SK-N-SH (cell line): ENCODE measurements at regions not wholly inside any gene's neighbourhood (a gene's known extent, or its start where the extent isn't known, plus 50 kb on each side); places are given as distances from the start of the nearest gene placed in this dataset.

Experiments used
- CTCF ChIA-PET: fragments of 300-600, 350-600 bp; formaldehyde crosslinking; extraction: SDS; loops from one replicate; lab custom pipeline; 2021; lab: Yijun Ruan, JAX
- POLR2A ChIA-PET: fragments of 350-600 bp; sonication (Branson Sonifier 250); formaldehyde crosslinking; extraction: SDS; loops from one replicate; lab custom pipeline; 2020; ENCODE audit warnings: antibody characterized with exemption, inconsistent platforms; lab: Yijun Ruan, JAX
- DNase-seq: peaks from one replicate; pipeline ENCODE4 v3.0.0; 2012
- H2AFZ ChIP-seq: fragments of 200-600 bp; sonication (generic); 2 replicates; pipeline ENCODE4 v1.8.1; 2016; ENCODE audit warnings: antibody characterized with exemption, mild to moderate bottlenecking, low read depth
- H3F3A ChIP-seq: fragments of 200-600 bp; sonication (generic); replicated peaks from 2 replicates; pipeline ENCODE3; 2016; ENCODE audit warnings: antibody characterized with exemption, mild to moderate bottlenecking; ENCODE audit not compliant: insufficient read depth
- H3K27ac ChIP-seq, 2 experiments: fragments of 200-500 bp in 1 of 2; fragments of 200-600 bp in 1 of 2; sonication (Bioruptor generic) in 1 of 2; sonication (generic), shearing (Covaris generic) in 1 of 2; 2 replicates each; pipeline versions ENCODE4 v1.5.1 to v1.6.1; 2014 to 2016; ENCODE audit warnings: low read depth in 2 of 2, inconsistent platforms in 1 of 2, low read length in 1 of 2, mild to moderate bottlenecking in 1 of 2, mixed read lengths in 1 of 2
- H3K27me3 ChIP-seq: fragments of 200-600 bp; sonication (generic), shearing (Covaris generic); 2 replicates; pipeline ENCODE4 v1.6.1; 2016; ENCODE audit warnings: mixed run types; ENCODE audit not compliant: insufficient read depth
- H3K36me3 ChIP-seq, 2 experiments: fragments of 200-500 bp in 1 of 2; fragments of 200-600 bp in 1 of 2; sonication (Bioruptor generic) in 1 of 2; sonication (generic) in 1 of 2; replicated peaks in 1 of 2; 2 replicates each; pipeline versions ENCODE3 to v1.5.1; 2014 to 2016; ENCODE audit warnings: low read length in 1 of 2, mild to moderate bottlenecking in 1 of 2; ENCODE audit not compliant: insufficient read depth in 2 of 2, control insufficient read depth in 1 of 2
- H3K4me1 ChIP-seq, 2 experiments: fragments of 200-500 bp in 1 of 2; fragments of 200-600 bp in 1 of 2; sonication (Bioruptor generic) in 1 of 2; sonication (generic), shearing (Covaris generic) in 1 of 2; 2 replicates each; pipeline versions ENCODE4 v1.5.1 to v1.6.1; 2014 to 2016; ENCODE audit warnings: low read depth in 1 of 2, low read length in 1 of 2, mixed run types in 1 of 2; ENCODE audit not compliant: insufficient read depth in 2 of 2, control insufficient read depth in 1 of 2
- H3K4me2 ChIP-seq: fragments of 200-600 bp; sonication (generic), shearing (Covaris generic); 2 replicates; pipeline ENCODE4 v1.6.1; 2017; ENCODE audit warnings: mixed run types
- H3K4me3 ChIP-seq, 2 experiments: fragments of 200-500 bp in 1 of 2; fragments of 200-600 bp in 1 of 2; sonication (Bioruptor generic) in 1 of 2; sonication (generic), shearing (Covaris generic) in 1 of 2; 2 replicates each; pipeline versions ENCODE4 v1.5.1 to v1.8.1; 2014 to 2016; ENCODE audit warnings: low read depth in 2 of 2, inconsistent platforms in 1 of 2, low read length in 1 of 2, mild to moderate bottlenecking in 1 of 2, mixed read lengths in 1 of 2, moderate library complexity in 1 of 2
- H3K79me2 ChIP-seq: fragments of 200-600 bp; sonication (generic); 2 replicates; pipeline ENCODE4 v1.8.1; 2017; ENCODE audit warnings: mild to moderate bottlenecking; ENCODE audit not compliant: insufficient read depth
- H3K9ac ChIP-seq: fragments of 200-600 bp; sonication (generic); 2 replicates; pipeline ENCODE4 v1.6.1; 2017; ENCODE audit warnings: mixed run types
- H3K9me2 ChIP-seq: fragments of 200-600 bp; sonication (generic); 2 replicates; pipeline ENCODE4 v1.6.1; 2017; ENCODE audit warnings: mixed run types
- H3K9me3 ChIP-seq: fragments of 200-600 bp; sonication (generic); 2 replicates; pipeline ENCODE4 v1.6.1; 2017; ENCODE audit warnings: mixed run types, mild to moderate bottlenecking, moderate library complexity
- H4K20me1 ChIP-seq: fragments of 200-600 bp; sonication (generic); 2 replicates; pipeline ENCODE4 v1.6.1; 2017; ENCODE audit warnings: mild to moderate bottlenecking, mixed run types; ENCODE audit not compliant: insufficient read depth
- CHD2 ChIP-seq: fragments of 150-350 bp; IDR thresholded peaks from 2 replicates; pipeline ENCODE4 v1.6.1; 2018; ENCODE audit warnings: low read length; ENCODE audit not compliant: partially characterized antibody
- ELF1 ChIP-seq: IDR thresholded peaks from 2 replicates; pipeline ENCODE4 v1.4.0; 2012
- EZH2phosphoT487 ChIP-seq: fragments of 200-600 bp; sonication (generic); IDR thresholded peaks from 2 replicates; pipeline ENCODE4 v1.6.1; 2017; ENCODE audit warnings: low read depth, mixed run types, mild to moderate bottlenecking, antibody characterized with exemption, moderate library complexity, borderline replicate concordance
- NRF1 ChIP-seq: IDR thresholded peaks from 2 replicates; pipeline ENCODE4 v1.6.1; 2012; ENCODE audit warnings: low read depth, mild to moderate bottlenecking, low read length
- POLR2AphosphoS5 ChIP-seq: IDR thresholded peaks from 2 replicates; pipeline ENCODE4 v1.6.1; 2012; ENCODE audit warnings: low read depth, low read length
- RAD21 ChIP-seq: IDR thresholded peaks from 2 replicates; pipeline ENCODE4 v1.6.1; 2012; ENCODE audit warnings: mild to moderate bottlenecking, low read length
- RXRA ChIP-seq: IDR thresholded peaks from 2 replicates; pipeline ENCODE4 v1.4.0; 2012; ENCODE audit warnings: low read depth, mild to moderate bottlenecking, borderline replicate concordance
- SMC3 ChIP-seq: IDR thresholded peaks from 2 replicates; pipeline ENCODE4 v1.6.1; 2012; ENCODE audit warnings: low read depth, low read length, improper control_type of control experiment
- TAF1 ChIP-seq: IDR thresholded peaks from 2 replicates; pipeline ENCODE4 v1.6.1; 2012; ENCODE audit warnings: low read depth, mild to moderate bottlenecking, low read length, moderate library complexity, borderline replicate concordance
- WGBS: methylation state at CpG from one replicate; pipeline ENCODE4 v1.1.6; 2017; ENCODE audit warnings: low lambda C conversion rate; 5-methylcytosine and 5-hydroxymethylcytosine counted together
- TF ChIP-seq, protein P1 (sequence below): IDR thresholded peaks from 2 replicates; pipeline ENCODE4 v1.6.1; 2012; ENCODE audit warnings: mild to moderate bottlenecking, low read depth, low read length, moderate library complexity
- TF ChIP-seq, protein P2 (sequence below): fragments of 200-600 bp; sonication (generic); IDR thresholded peaks from 2 replicates; pipeline ENCODE4 v1.6.1; 2017; ENCODE audit warnings: antibody characterized with exemption, mild to moderate bottlenecking, moderate library complexity
- TF ChIP-seq, protein P3 (sequence below): IDR thresholded peaks from 2 replicates; pipeline ENCODE4 v1.4.0; 2012; ENCODE audit warnings: low read depth, borderline replicate concordance
- TF ChIP-seq, protein P4 (sequence below): fragments of 150-350 bp; IDR thresholded peaks from 2 replicates; pipeline ENCODE4 v1.6.1; 2017; ENCODE audit warnings: antibody characterized with exemption, low read length, low read depth, borderline replicate concordance

DNA sequence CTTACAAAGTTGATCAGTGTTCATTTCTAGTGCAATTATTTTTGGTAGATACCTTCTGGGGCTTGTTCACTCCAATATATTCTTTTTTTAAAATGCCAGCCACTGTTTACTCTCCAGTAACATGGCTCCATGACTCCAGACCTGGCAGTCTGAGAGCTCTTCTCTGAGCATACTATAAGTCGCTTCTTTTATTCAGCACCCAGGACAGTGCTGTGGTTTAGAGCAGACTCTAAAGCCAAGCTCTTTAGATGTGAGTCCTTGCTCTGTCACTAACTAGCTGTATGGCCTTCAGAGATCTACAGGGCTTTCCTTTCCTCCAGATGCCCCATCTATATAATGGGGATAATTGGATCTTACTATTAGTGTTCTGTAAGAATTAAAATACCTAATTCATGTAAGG is 200.2 kb upstream of the FAM241A start:
- no peaks in the 10 kb centered on the region for H3K9me2 ChIP-seq
- no peaks in the 10 kb centered on the region for H3K36me3 ChIP-seq
- no peak for DNase-seq
- no peaks in the 10 kb centered on the region for H3K27me3 ChIP-seq
- no peaks in the 10 kb centered on the region for H3F3A ChIP-seq
- CTCF ChIA-PET = interaction anchor here (1.5 kb wide), 1 partner anchor 13 kb away, joined by 3 read pairs; no protein-coding TSS in a partner anchor
- H2AFZ ChIP-seq = no peak overlapping the region
- no peak overlapping the region for H3K27ac ChIP-seq
- H3K9me3 ChIP-seq = no peaks in the 10 kb centered on the region
- no peaks in the 10 kb centered on the region for H3K79me2 ChIP-seq
- WGBS = 11% methylated on average over 1 of the region's 1 CpG
- H4K20me1 ChIP-seq = no peaks in the 10 kb centered on the region
- H3K4me3 ChIP-seq = no peak overlapping the region
- H3K4me1 ChIP-seq = no peaks in the 10 kb centered on the region
- no peak overlapping the region for H3K4me2 ChIP-seq
- POLR2A ChIA-PET = no interaction called here
- H3K9ac ChIP-seq = no peak overlapping the region
- TF ChIP-seq RXRA = no peak
- TF ChIP-seq SMC3 = no peak
- TF ChIP-seq, protein P1, sequence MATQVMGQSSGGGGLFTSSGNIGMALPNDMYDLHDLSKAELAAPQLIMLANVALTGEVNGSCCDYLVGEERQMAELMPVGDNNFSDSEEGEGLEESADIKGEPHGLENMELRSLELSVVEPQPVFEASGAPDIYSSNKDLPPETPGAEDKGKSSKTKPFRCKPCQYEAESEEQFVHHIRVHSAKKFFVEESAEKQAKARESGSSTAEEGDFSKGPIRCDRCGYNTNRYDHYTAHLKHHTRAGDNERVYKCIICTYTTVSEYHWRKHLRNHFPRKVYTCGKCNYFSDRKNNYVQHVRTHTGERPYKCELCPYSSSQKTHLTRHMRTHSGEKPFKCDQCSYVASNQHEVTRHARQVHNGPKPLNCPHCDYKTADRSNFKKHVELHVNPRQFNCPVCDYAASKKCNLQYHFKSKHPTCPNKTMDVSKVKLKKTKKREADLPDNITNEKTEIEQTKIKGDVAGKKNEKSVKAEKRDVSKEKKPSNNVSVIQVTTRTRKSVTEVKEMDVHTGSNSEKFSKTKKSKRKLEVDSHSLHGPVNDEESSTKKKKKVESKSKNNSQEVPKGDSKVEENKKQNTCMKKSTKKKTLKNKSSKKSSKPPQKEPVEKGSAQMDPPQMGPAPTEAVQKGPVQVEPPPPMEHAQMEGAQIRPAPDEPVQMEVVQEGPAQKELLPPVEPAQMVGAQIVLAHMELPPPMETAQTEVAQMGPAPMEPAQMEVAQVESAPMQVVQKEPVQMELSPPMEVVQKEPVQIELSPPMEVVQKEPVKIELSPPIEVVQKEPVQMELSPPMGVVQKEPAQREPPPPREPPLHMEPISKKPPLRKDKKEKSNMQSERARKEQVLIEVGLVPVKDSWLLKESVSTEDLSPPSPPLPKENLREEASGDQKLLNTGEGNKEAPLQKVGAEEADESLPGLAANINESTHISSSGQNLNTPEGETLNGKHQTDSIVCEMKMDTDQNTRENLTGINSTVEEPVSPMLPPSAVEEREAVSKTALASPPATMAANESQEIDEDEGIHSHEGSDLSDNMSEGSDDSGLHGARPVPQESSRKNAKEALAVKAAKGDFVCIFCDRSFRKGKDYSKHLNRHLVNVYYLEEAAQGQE = peak; percentile 90
- TF ChIP-seq NRF1 = no peak

DNA sequence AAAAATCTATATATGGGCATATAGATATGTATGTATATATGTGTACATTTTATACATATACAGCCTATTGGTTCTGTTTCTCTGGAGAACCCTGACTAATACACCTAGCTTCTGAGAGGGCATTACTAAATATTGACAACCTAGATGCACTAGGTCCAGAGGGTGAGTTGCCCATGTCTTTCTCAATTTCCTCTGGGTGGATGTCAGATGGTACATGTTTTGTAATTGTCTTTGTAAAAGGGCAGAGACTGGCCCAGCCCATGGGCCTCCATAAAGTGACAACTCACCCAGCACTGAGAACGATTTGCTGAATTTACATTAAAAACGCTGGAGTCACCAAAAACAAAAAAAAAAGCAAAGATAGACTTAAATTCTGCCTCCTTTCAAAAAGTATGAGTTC is 198.5 kb upstream of the FAM241A start:
- H3K36me3 ChIP-seq = no peaks in the 10 kb centered on the region
- no peaks in the 10 kb centered on the region for H3K4me1 ChIP-seq
- H3K27me3 ChIP-seq = no peaks in the 10 kb centered on the region
- no peak overlapping the region for H3K4me2 ChIP-seq
- no peaks in the 10 kb centered on the region for H3K79me2 ChIP-seq
- TF ChIP-seq TAF1 (no peak), EZH2phosphoT487 (no peak), RAD21 (no peak), POLR2AphosphoS5 (no peak), CHD2 (no peak), ELF1 (no peak)
- TF ChIP-seq, protein P2, sequence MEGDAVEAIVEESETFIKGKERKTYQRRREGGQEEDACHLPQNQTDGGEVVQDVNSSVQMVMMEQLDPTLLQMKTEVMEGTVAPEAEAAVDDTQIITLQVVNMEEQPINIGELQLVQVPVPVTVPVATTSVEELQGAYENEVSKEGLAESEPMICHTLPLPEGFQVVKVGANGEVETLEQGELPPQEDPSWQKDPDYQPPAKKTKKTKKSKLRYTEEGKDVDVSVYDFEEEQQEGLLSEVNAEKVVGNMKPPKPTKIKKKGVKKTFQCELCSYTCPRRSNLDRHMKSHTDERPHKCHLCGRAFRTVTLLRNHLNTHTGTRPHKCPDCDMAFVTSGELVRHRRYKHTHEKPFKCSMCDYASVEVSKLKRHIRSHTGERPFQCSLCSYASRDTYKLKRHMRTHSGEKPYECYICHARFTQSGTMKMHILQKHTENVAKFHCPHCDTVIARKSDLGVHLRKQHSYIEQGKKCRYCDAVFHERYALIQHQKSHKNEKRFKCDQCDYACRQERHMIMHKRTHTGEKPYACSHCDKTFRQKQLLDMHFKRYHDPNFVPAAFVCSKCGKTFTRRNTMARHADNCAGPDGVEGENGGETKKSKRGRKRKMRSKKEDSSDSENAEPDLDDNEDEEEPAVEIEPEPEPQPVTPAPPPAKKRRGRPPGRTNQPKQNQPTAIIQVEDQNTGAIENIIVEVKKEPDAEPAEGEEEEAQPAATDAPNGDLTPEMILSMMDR = no peak
- TF ChIP-seq, protein P1 = no peak
- TF ChIP-seq, protein P3, sequence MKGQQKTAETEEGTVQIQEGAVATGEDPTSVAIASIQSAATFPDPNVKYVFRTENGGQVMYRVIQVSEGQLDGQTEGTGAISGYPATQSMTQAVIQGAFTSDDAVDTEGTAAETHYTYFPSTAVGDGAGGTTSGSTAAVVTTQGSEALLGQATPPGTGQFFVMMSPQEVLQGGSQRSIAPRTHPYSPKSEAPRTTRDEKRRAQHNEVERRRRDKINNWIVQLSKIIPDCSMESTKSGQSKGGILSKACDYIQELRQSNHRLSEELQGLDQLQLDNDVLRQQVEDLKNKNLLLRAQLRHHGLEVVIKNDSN = no peak
- TF ChIP-seq, protein P4, sequence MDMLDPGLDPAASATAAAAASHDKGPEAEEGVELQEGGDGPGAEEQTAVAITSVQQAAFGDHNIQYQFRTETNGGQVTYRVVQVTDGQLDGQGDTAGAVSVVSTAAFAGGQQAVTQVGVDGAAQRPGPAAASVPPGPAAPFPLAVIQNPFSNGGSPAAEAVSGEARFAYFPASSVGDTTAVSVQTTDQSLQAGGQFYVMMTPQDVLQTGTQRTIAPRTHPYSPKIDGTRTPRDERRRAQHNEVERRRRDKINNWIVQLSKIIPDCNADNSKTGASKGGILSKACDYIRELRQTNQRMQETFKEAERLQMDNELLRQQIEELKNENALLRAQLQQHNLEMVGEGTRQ = no peak
- no peak overlapping the region for H3K4me3 ChIP-seq
- H3K9me3 ChIP-seq = no peaks in the 10 kb centered on the region
- no peaks in the 10 kb centered on the region for H4K20me1 ChIP-seq
- H3K27ac ChIP-seq = no peak overlapping the region
- POLR2A ChIA-PET = no interaction called here
- CTCF ChIA-PET = interaction anchor here (1.1 kb wide), 1 partner anchor 1318 kb away, joined by 3 read pairs; no protein-coding TSS in a partner anchor
- 1% methylated on average over 2 of the region's 2 CpGs for WGBS
- H3K9ac ChIP-seq = no peak overlapping the region
- DNase-seq = no peak
- H2AFZ ChIP-seq = no peak overlapping the region
- H3K9me2 ChIP-seq = no peaks in the 10 kb centered on the region
- no peaks in the 10 kb centered on the region for H3F3A ChIP-seq
